ENCODE measurements at regions not wholly inside any gene's neighbourhood (a gene's known extent, or its start where the extent isn't known, plus 50 kb on each side); places are given as distances from the start of the nearest gene placed in this dataset.

DNA sequence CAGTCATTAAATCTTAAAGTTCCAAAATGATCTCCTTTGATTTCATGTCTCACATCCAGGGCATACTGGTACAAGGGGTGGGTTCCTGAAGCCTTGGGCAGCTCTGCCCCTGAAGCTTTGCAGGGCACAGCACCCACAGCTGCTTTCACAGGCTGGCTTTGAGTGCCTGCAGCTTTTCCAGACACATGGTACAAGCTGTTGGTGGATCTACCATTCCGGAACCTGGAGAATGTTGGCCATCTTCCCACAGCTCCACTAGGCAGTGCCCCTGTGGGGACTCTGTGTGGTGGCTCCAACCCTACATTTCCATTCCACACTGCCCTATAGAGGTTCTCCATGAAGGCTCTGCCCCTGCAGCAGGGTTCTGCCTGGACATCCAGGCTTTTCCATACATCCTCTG, 211.1 kb upstream of the THBS1 start:
- no peak overlapping the region for H2AFZ ChIP-seq (ENCODE audit: low read length)
- H4K20me1 ChIP-seq (ENCODE audit: insufficient read depth, low read length) = no peaks in the 10 kb centered on the region
- peaks cover 3% of the 10 kb centered on the region; the same call in 1 of the 2 replicates for H3K4me1 ChIP-seq (ENCODE audit: insufficient read depth, low read length)
- no peak overlapping the region for H3K4me3 ChIP-seq (replicated peaks in 1 of 3; ENCODE audit: insufficient read depth in 1 of 3, low read depth in 2 of 3, low read length in 3 of 3)
- no peaks in the 10 kb centered on the region for H3K79me2 ChIP-seq (ENCODE audit: insufficient read depth, low read length)
- BruUV-seq (replicated peaks) = no TSS peak
- no peaks in the 10 kb centered on the region for H3K36me3 ChIP-seq (replicated peaks in 1 of 2; ENCODE audit: control insufficient read depth in 1 of 2, insufficient read depth in 2 of 2, low read length in 2 of 2)
- WGBS (ENCODE audit: low lambda C conversion rate) = 100% methylated on average over 1 of the region's 1 CpG
- FAIRE-seq = no peak
- no peaks in the 10 kb centered on the region for H3K27me3 ChIP-seq (ENCODE audit: control insufficient read depth in 1 of 2, insufficient read depth in 2 of 2, low read length in 2 of 2)
- ATAC-seq = no peak
- H3K4me2 ChIP-seq (ENCODE audit: low read depth, low read length) = no peak overlapping the region
- no peak for DNase-seq (ENCODE audit: low spot score)
- in situ Hi-C loops (cut with HindIII; ENCODE audit: extremely low pct_ligation_motif_present, low pct_unique_long_range_greater_than_20kb) (no loop called here), intact Hi-C loops (cut with micrococcal nuclease; ENCODE audit: unreplicated experiment) (loop anchor here (10.0 kb wide), 1 partner anchor 245 kb away; no protein-coding TSS in a partner anchor)
- no peak for TF ChIP-seq CHCHD3 (CRISPR knock-in tag; IDR thresholded peaks at IDR 0.05)
- no peak for TF ChIP-seq BORCS8-MEF2B (CRISPR knock-in tag; IDR thresholded peaks at IDR 0.05)
- no peak for TF ChIP-seq KDM5B (CRISPR knock-in tag; IDR thresholded peaks at IDR 0.05; ENCODE audit: borderline replicate concordance)
- no peak for TF ChIP-seq ZNF552 (CRISPR knock-in tag; IDR thresholded peaks at IDR 0.05; ENCODE audit: borderline replicate concordance)
- TF ChIP-seq KLF11 (CRISPR knock-in tag; IDR thresholded peaks at IDR 0.05) = no peak
- TF ChIP-seq KDM1A (CRISPR knock-in tag; IDR thresholded peaks at IDR 0.05) = no peak
- TF ChIP-seq ARHGAP35 (CRISPR knock-in tag; IDR thresholded peaks at IDR 0.05; ENCODE audit: borderline replicate concordance) = no peak
- no peak for TF ChIP-seq ZNF354B (CRISPR knock-in tag; IDR thresholded peaks at IDR 0.05)
- TF ChIP-seq, protein P1, sequence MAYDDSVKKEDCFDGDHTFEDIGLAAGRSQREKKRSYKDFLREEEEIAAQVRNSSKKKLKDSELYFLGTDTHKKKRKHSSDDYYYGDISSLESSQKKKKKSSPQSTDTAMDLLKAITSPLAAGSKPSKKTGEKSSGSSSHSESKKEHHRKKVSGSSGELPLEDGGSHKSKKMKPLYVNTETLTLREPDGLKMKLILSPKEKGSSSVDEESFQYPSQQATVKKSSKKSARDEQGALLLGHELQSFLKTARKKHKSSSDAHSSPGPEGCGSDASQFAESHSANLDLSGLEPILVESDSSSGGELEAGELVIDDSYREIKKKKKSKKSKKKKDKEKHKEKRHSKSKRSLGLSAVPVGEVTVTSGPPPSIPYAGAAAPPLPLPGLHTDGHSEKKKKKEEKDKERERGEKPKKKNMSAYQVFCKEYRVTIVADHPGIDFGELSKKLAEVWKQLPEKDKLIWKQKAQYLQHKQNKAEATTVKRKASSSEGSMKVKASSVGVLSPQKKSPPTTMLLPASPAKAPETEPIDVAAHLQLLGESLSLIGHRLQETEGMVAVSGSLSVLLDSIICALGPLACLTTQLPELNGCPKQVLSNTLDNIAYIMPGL (CRISPR knock-in tag; IDR thresholded peaks at IDR 0.05; ENCODE audit: borderline replicate concordance in 1 of 2, low read depth in 1 of 2) = no peak
- TF ChIP-seq ESRRA (CRISPR knock-in tag; IDR thresholded peaks at IDR 0.05; ENCODE audit: low read depth) = no peak
- no peak for TF ChIP-seq ZSCAN29 (CRISPR knock-in tag; conservative IDR thresholded peaks at IDR 0.05)
- ChIA-PET CTCF (ENCODE audit: low intra/inter-chr PET ratio, low total read pairs) (no interaction called here), POLR2A (no interaction called here)
- H3K27ac ChIP-seq (ENCODE audit: extremely low read length, insufficient read depth, low read length) = no peak overlapping the region
- no peak overlapping the region for H3K9ac ChIP-seq (ENCODE audit: insufficient read depth, low read depth, low read length)
- peaks cover 23% of the 10 kb centered on the region for H3K9me3 ChIP-seq (ENCODE audit: low read length)
